ENCODE measurements at regions not wholly inside any gene's neighbourhood (a gene's known extent, or its start where the extent isn't known, plus 50 kb on each side); places are given as distances from the start of the nearest gene placed in this dataset.
A peak's percentile ranks its signal among the peaks of the same experiment; 100 is the strongest.

DNA sequence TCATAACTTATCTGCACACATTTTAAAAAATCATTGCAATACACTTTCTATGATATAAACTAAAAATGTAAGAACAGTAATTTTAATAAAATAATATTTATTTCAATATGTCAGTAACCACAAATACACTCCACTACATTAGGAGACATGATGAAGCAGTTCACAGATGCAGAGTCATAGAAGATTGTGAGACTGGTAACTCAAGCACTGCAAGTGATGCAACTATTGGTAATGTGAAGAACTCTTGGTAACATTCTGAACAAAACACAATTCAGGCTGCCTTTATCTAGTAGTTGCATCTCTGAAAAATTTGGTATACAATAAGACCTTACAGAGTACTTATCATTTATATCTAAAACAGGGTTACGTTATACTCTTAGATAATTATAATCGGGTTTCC, 52.6 kb upstream of the LRAT start:
- no peak overlapping the region for H2AFZ ChIP-seq (ENCODE audit: low read depth, low read length, poor library complexity, severe bottlenecking)
- TF ChIP-seq POLR2A (IDR thresholded peaks at IDR 0.05; ENCODE audit: borderline replicate concordance, extremely low read depth, insufficient read depth, insufficient read length) = no peak
- TF ChIP-seq YY1 (IDR thresholded peaks at IDR 0.05; ENCODE audit: extremely low read depth, insufficient replicate concordance, low read depth, low read length) = no peak
- TF ChIP-seq FOSL1 (IDR thresholded peaks at IDR 0.05; ENCODE audit: low read depth) = no peak
- no peak for TF ChIP-seq ZNF274 (IDR thresholded peaks at IDR 0.05; ENCODE audit: low read depth, low read length)
- TF ChIP-seq CEBPB (IDR thresholded peaks at IDR 0.05; ENCODE audit: low read depth) = 0 out of 2 replicates have a peak, but pooled peaks have one; percentile 11
- no peak overlapping the region for H3K4me3 ChIP-seq (replicated peaks in 1 of 2; ENCODE audit: low read depth in 1 of 2, low read length in 2 of 2)
- H3K4me2 ChIP-seq (ENCODE audit: low read length) = no peak overlapping the region
- no TSS peak for BruUV-seq (replicated peaks)
- no peak overlapping the region for H3K9ac ChIP-seq (ENCODE audit: low read length)
- ATAC-seq (no peak), DNase-seq (ENCODE audit: low read depth, low spot score) (no peak)
- RAD21 ChIA-PET (ENCODE audit: low non-redundant PET in 1 of 2, low total read pairs in 2 of 2, uncharacterized antibody in 2 of 2, unreplicated experiment in 2 of 2) = no interaction called here
- H3K27me3 ChIP-seq (ENCODE audit: insufficient read depth, low read length) = no peaks in the 10 kb centered on the region
- no peaks in the 10 kb centered on the region for H3K79me2 ChIP-seq (ENCODE audit: insufficient read depth, low read length)
- no peaks in the 10 kb centered on the region for H3K9me2 ChIP-seq (ENCODE audit: insufficient read depth)
- CTCF ChIA-PET = no interaction called here
- H3K9me3 ChIP-seq (ENCODE audit: control insufficient read depth in 1 of 2, insufficient read depth in 1 of 2, low read depth in 1 of 2, low read length in 2 of 2) = no peaks in the 10 kb centered on the region
- H4K20me1 ChIP-seq (ENCODE audit: insufficient read depth) = no peaks in the 10 kb centered on the region
- H3K27ac ChIP-seq (ENCODE audit: low read depth, low read length) = no peak overlapping the region
- H3K4me1 ChIP-seq (ENCODE audit: control insufficient read depth in 1 of 2, insufficient read depth in 2 of 2, low read length in 2 of 2) = no peaks in the 10 kb centered on the region
- intact Hi-C loops (cut with micrococcal nuclease) = no loop called here
- POLR2A ChIA-PET = no interaction called here
- H3K36me3 ChIP-seq (ENCODE audit: control insufficient read depth in 1 of 2, insufficient read depth in 2 of 2, low read length in 2 of 2) = no peaks in the 10 kb centered on the region

DNA sequence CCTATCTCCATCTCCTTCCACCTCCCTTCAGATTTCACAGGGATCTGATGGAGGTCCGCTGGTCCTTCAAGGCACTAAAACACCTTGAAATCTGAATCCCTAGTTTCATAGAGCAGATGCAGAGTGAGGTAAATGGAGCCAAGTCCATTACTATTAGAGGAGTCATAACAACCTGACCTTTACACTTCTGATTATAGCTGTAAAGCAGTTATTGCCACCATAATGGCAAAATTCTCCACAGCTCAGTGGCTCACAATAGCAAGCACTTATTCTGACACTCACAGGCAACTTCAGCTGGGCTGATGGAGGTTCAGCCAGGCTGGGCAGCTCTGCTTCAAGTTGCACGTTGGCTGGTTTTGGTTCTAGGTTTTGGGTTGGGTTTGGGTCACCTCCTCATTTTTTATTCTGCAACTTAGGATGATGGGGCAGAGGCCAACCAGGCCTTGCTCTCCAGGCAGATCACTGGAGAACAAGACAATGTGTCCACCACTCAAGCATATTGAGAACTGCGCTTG, 51.4 kb upstream of the LRAT start:
- ChIA-PET POLR2A (no interaction called here), CTCF (no interaction called here), RAD21 (ENCODE audit: low non-redundant PET in 1 of 2, low total read pairs in 2 of 2, uncharacterized antibody in 2 of 2, unreplicated experiment in 2 of 2) (no interaction called here)
- Histone ChIP-seq H3K4me3 (replicated peaks in 1 of 2; ENCODE audit: low read depth in 1 of 2, low read length in 2 of 2) (no peak overlapping the region), H4K20me1 (ENCODE audit: insufficient read depth) (no peaks in the 10 kb centered on the region), H3K79me2 (ENCODE audit: insufficient read depth, low read length) (no peaks in the 10 kb centered on the region), H3K4me1 (ENCODE audit: control insufficient read depth in 1 of 2, insufficient read depth in 2 of 2, low read length in 2 of 2) (no peaks in the 10 kb centered on the region), H3K27ac (ENCODE audit: low read depth, low read length) (no peak overlapping the region), H2AFZ (ENCODE audit: low read depth, low read length, poor library complexity, severe bottlenecking) (no peak overlapping the region), H3K9me3 (ENCODE audit: control insufficient read depth in 1 of 2, insufficient read depth in 1 of 2, low read depth in 1 of 2, low read length in 2 of 2) (no peaks in the 10 kb centered on the region), H3K4me2 (ENCODE audit: low read length) (no peak overlapping the region), H3K9ac (ENCODE audit: low read length) (no peak overlapping the region), H3K27me3 (ENCODE audit: insufficient read depth, low read length) (no peaks in the 10 kb centered on the region), H3K9me2 (ENCODE audit: insufficient read depth) (no peaks in the 10 kb centered on the region), H3K36me3 (ENCODE audit: control insufficient read depth in 1 of 2, insufficient read depth in 2 of 2, low read length in 2 of 2) (no peaks in the 10 kb centered on the region)
- no peak for DNase-seq (ENCODE audit: low read depth, low spot score)
- intact Hi-C loops (cut with micrococcal nuclease) = no loop called here
- no TSS peak for BruUV-seq (replicated peaks)
- no peak for ATAC-seq
- TF ChIP-seq ZNF274 (IDR thresholded peaks at IDR 0.05; ENCODE audit: low read depth, low read length) (no peak), EZH2 (IDR thresholded peaks at IDR 0.05) (no peak), POLR2A (IDR thresholded peaks at IDR 0.05; ENCODE audit: borderline replicate concordance, extremely low read depth, insufficient read depth, insufficient read length) (no peak), EGR1 (IDR thresholded peaks at IDR 0.05; ENCODE audit: low read depth) (no peak), SP1 (IDR thresholded peaks at IDR 0.05; ENCODE audit: low read depth) (no peak), YY1 (IDR thresholded peaks at IDR 0.05; ENCODE audit: extremely low read depth, insufficient replicate concordance, low read depth, low read length) (no peak), CBX3 (IDR thresholded peaks at IDR 0.05; ENCODE audit: low read depth) (no peak), TCF7L2 (IDR thresholded peaks at IDR 0.05; ENCODE audit: borderline replicate concordance, extremely low read depth, insufficient read depth, insufficient read length) (no peak), RAD21 (IDR thresholded peaks at IDR 0.05; ENCODE audit: low read depth) (no peak), ZFX (IDR thresholded peaks at IDR 0.05) (no peak), ELF1 (IDR thresholded peaks at IDR 0.05; ENCODE audit: borderline replicate concordance, low read depth) (no peak), FOSL1 (IDR thresholded peaks at IDR 0.05; ENCODE audit: low read depth) (no peak), CEBPB (IDR thresholded peaks at IDR 0.05; ENCODE audit: low read depth) (no peak), POLR2AphosphoS5 (IDR thresholded peaks at IDR 0.05; ENCODE audit: low read depth, low read length) (no peak), JUND (IDR thresholded peaks at IDR 0.05) (no peak), SIN3A (IDR thresholded peaks at IDR 0.05; ENCODE audit: low read depth) (no peak)
- TF ChIP-seq, protein P1, sequence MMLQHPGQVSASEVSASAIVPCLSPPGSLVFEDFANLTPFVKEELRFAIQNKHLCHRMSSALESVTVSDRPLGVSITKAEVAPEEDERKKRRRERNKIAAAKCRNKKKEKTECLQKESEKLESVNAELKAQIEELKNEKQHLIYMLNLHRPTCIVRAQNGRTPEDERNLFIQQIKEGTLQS (IDR thresholded peaks at IDR 0.05) = no peak
- TF ChIP-seq, protein P2, sequence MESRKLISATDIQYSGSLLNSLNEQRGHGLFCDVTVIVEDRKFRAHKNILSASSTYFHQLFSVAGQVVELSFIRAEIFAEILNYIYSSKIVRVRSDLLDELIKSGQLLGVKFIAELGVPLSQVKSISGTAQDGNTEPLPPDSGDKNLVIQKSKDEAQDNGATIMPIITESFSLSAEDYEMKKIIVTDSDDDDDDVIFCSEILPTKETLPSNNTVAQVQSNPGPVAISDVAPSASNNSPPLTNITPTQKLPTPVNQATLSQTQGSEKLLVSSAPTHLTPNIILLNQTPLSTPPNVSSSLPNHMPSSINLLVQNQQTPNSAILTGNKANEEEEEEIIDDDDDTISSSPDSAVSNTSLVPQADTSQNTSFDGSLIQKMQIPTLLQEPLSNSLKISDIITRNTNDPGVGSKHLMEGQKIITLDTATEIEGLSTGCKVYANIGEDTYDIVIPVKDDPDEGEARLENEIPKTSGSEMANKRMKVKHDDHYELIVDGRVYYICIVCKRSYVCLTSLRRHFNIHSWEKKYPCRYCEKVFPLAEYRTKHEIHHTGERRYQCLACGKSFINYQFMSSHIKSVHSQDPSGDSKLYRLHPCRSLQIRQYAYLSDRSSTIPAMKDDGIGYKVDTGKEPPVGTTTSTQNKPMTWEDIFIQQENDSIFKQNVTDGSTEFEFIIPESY (IDR thresholded peaks at IDR 0.05; ENCODE audit: extremely low read depth, insufficient replicate concordance, low read length) = no peak
